Dedifferentiated amniotic fluid mesenchymal stem cell (primary cell): ENCODE measurements at regions not wholly inside any gene's neighbourhood (a gene's known extent, or its start where the extent isn't known, plus 50 kb on each side); places are given as distances from the start of the nearest gene placed in this dataset.

ENCODE experiments used
- DNase-seq: peaks from one replicate; pipeline ENCODE4 v3.0.0-alpha.2; 2016; ENCODE audit errors: extremely low spot score

GRCh38 chr9:22285066-22285465 lies 161.6 kb upstream of the DMRTA1 start:
- DNase-seq, result no peak

- no peak for DNase-seq
Measured at GRCh38 chr9:22286661-22287060, 160.0 kb upstream of the DMRTA1 start.

GRCh38 chr9:22288661-22289060 lies 158.0 kb upstream of the DMRTA1 start:
- DNase-seq, result no peak

- DNase-seq, result peak; percentile 71
Measured at GRCh38 chr9:22307013-22307711, 139.5 kb upstream of the DMRTA1 start.

GRCh38 chr9:22308177-22308576 lies 138.4 kb upstream of the DMRTA1 start:
- DNase-seq, result no peak

GRCh38 chr9:22316645-22317044 lies 130.0 kb upstream of the DMRTA1 start:
- DNase-seq, result no peak

GRCh38 chr9:22331533-22331932 lies 115.1 kb upstream of the DMRTA1 start:
- DNase-seq, result no peak

GRCh38 chr9:22332202-22332601 lies 114.4 kb upstream of the DMRTA1 start:
- no peak for DNase-seq

GRCh38 chr9:22337261-22337660 lies 109.4 kb upstream of the DMRTA1 start:
- DNase-seq, result peak; percentile 26

GRCh38 chr9:22342491-22343217 lies 104.0 kb upstream of the DMRTA1 start:
- DNase-seq, result peak; percentile 80

GRCh38 chr9:22343218-22343611 lies 103.4 kb upstream of the DMRTA1 start:
- no peak for DNase-seq

GRCh38 chr9:22354699-22355384 lies 91.8 kb upstream of the DMRTA1 start:
- DNase-seq, result no peak

- no peak for DNase-seq
Measured at GRCh38 chr9:22356985-22357384, 89.6 kb upstream of the DMRTA1 start.

- no peak for DNase-seq
Measured at GRCh38 chr9:22363421-22363887, 83.2 kb upstream of the DMRTA1 start.

GRCh38 chr9:22373636-22374035 lies 73.0 kb upstream of the DMRTA1 start:
- DNase-seq, result no peak

GRCh38 chr9:22374051-22374450 lies 72.6 kb upstream of the DMRTA1 start:
- DNase-seq, result no peak

GRCh38 chr9:22379272-22379671 lies 67.4 kb upstream of the DMRTA1 start:
- DNase-seq, result no peak

GRCh38 chr9:22381170-22381569 lies 65.5 kb upstream of the DMRTA1 start:
- DNase-seq, result no peak

- DNase-seq, result no peak
Measured at GRCh38 chr9:22382331-22382730, 64.3 kb upstream of the DMRTA1 start.

- no peak for DNase-seq
Measured at GRCh38 chr9:22383718-22384117, 62.9 kb upstream of the DMRTA1 start.

GRCh38 chr9:22389271-22389670 lies 57.4 kb upstream of the DMRTA1 start:
- DNase-seq, result no peak

- no peak for DNase-seq
Measured at GRCh38 chr9:22392523-22392922, 54.1 kb upstream of the DMRTA1 start.

- no peak for DNase-seq
Measured at GRCh38 chr9:22395687-22396141, 50.9 kb upstream of the DMRTA1 start.
